Hindlimb muscle (tissue), 1 donor: ENCODE measurements at regions not wholly inside any gene's neighbourhood (a gene's known extent, or its start where the extent isn't known, plus 50 kb on each side); places are given as distances from the start of the nearest gene placed in this dataset.

ENCODE experiments used
- DNase-seq: peaks from one replicate; pipeline ENCODE4 v3.0.0-alpha.2; 2013

- DNase-seq = no peak
These were observed 82.9 kb downstream of the HES1 start for GRCh38 chr3:194218646-194219453.

- no peak for DNase-seq
These were observed 84.0 kb downstream of the HES1 start for GRCh38 chr3:194219826-194220410.

GRCh38 chr3:194220901-194221326, 85.0 kb downstream of the HES1 start:
- no peak for DNase-seq

- DNase-seq = no peak
These were observed 85.4 kb downstream of the HES1 start for GRCh38 chr3:194221336-194221735.

GRCh38 chr3:194223951-194224350, 88.0 kb downstream of the HES1 start:
- DNase-seq = no peak

GRCh38 chr3:194224471-194225417, 88.8 kb downstream of the HES1 start:
- no peak for DNase-seq

GRCh38 chr3:194225418-194225812, 89.5 kb downstream of the HES1 start:
- no peak for DNase-seq

GRCh38 chr3:194225988-194226663, 90.2 kb downstream of the HES1 start:
- DNase-seq = no peak

GRCh38 chr3:194231929-194232832, 96.2 kb downstream of the HES1 start:
- DNase-seq = no peak

- no peak for DNase-seq
These were observed 97.2 kb downstream of the HES1 start for GRCh38 chr3:194233150-194233549.

- no peak for DNase-seq
These were observed 99.2 kb downstream of the HES1 start for GRCh38 chr3:194235160-194235559.

- DNase-seq = no peak
These were observed 101.2 kb downstream of the HES1 start for GRCh38 chr3:194237110-194237509.

GRCh38 chr3:194240766-194241165, 104.8 kb downstream of the HES1 start:
- DNase-seq = no peak

- DNase-seq = no peak
These were observed 107.4 kb downstream of the HES1 start for GRCh38 chr3:194243172-194243837.

GRCh38 chr3:194244167-194244566, 107.0 kb downstream of the CPN2 start:
- no peak for DNase-seq

GRCh38 chr3:194245474-194245873, 105.7 kb downstream of the CPN2 start:
- DNase-seq = no peak

GRCh38 chr3:194245975-194246561, 105.1 kb downstream of the CPN2 start:
- no peak for DNase-seq

- no peak for DNase-seq
These were observed 104.3 kb downstream of the CPN2 start for GRCh38 chr3:194246709-194247349.

- DNase-seq = no peak
These were observed 103.8 kb downstream of the CPN2 start for GRCh38 chr3:194247350-194247740.
